ENCODE measurements at regions not wholly inside any gene's neighbourhood (a gene's known extent, or its start where the extent isn't known, plus 50 kb on each side); places are given as distances from the start of the nearest gene placed in this dataset.

DNA sequence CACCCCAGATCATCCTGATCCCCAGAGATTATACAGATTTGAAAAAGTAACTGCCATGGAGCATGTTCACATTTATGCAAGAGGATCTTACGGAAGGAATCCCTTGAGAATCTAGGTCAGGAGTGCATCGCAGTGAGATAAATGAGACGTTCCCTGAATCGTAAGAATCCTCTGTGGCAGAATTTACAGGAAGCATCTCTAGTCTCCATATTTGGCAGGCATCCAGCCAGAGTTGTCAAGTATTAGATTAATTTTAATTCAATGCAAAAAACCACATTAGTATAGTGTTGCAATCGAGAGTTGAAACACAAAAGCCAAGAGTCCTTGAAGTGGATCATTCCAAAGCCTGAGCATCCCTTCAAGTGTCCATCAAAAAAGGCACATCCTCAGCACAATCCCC, 100.8 kb downstream of the RRAGC start:
- TF ChIP-seq, protein P1, sequence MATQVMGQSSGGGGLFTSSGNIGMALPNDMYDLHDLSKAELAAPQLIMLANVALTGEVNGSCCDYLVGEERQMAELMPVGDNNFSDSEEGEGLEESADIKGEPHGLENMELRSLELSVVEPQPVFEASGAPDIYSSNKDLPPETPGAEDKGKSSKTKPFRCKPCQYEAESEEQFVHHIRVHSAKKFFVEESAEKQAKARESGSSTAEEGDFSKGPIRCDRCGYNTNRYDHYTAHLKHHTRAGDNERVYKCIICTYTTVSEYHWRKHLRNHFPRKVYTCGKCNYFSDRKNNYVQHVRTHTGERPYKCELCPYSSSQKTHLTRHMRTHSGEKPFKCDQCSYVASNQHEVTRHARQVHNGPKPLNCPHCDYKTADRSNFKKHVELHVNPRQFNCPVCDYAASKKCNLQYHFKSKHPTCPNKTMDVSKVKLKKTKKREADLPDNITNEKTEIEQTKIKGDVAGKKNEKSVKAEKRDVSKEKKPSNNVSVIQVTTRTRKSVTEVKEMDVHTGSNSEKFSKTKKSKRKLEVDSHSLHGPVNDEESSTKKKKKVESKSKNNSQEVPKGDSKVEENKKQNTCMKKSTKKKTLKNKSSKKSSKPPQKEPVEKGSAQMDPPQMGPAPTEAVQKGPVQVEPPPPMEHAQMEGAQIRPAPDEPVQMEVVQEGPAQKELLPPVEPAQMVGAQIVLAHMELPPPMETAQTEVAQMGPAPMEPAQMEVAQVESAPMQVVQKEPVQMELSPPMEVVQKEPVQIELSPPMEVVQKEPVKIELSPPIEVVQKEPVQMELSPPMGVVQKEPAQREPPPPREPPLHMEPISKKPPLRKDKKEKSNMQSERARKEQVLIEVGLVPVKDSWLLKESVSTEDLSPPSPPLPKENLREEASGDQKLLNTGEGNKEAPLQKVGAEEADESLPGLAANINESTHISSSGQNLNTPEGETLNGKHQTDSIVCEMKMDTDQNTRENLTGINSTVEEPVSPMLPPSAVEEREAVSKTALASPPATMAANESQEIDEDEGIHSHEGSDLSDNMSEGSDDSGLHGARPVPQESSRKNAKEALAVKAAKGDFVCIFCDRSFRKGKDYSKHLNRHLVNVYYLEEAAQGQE (IDR thresholded peaks at IDR 0.05; ENCODE audit: low read depth), result no peak
- TF ChIP-seq, protein P2, sequence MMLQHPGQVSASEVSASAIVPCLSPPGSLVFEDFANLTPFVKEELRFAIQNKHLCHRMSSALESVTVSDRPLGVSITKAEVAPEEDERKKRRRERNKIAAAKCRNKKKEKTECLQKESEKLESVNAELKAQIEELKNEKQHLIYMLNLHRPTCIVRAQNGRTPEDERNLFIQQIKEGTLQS (IDR thresholded peaks at IDR 0.05), result no peak
